ENCODE measurements at regions not wholly inside any gene's neighbourhood (a gene's known extent, or its start where the extent isn't known, plus 50 kb on each side); places are given as distances from the start of the nearest gene placed in this dataset.

GRCh38 chr1:219266524-219266923, 92.8 kb downstream of the LYPLAL1 start:
- H3K27me3 Mint-ChIP-seq (ENCODE audit: low read depth) = no peaks in the 10 kb centered on the region
- TF ChIP-seq CTCF (IDR thresholded peaks at IDR 0.05; ENCODE audit: unreplicated experiment) = no peak
- H3K4me1 Mint-ChIP-seq = peaks cover 8% of the 10 kb centered on the region
- H3K36me3 Mint-ChIP-seq = peaks cover 2% of the 10 kb centered on the region
- peaks cover 12% of the 10 kb centered on the region for H3K9me3 Mint-ChIP-seq
- no peak overlapping the region for H3K27ac Mint-ChIP-seq
- H3K4me3 Mint-ChIP-seq = no peak overlapping the region
- no peak for DNase-seq (ENCODE audit: low spot score in 2 of 2, unreplicated experiment in 2 of 2)

GRCh38 chr1:219265026-219265515, 91.4 kb downstream of the LYPLAL1 start:
- Mint-ChIP-seq H3K27me3 (ENCODE audit: low read depth) (no peaks in the 10 kb centered on the region), H3K27ac (no peak overlapping the region), H3K4me3 (no peak overlapping the region), H3K9me3 (peaks cover 20% of the 10 kb centered on the region), H3K4me1 (peaks cover 3% of the 10 kb centered on the region), H3K36me3 (peaks cover 6% of the 10 kb centered on the region)
- no peak for TF ChIP-seq CTCF (IDR thresholded peaks at IDR 0.05; ENCODE audit: unreplicated experiment)
- no peak for DNase-seq (ENCODE audit: low spot score in 2 of 2, unreplicated experiment in 2 of 2)

GRCh38 chr1:219264561-219264960, 90.9 kb downstream of the LYPLAL1 start:
- Mint-ChIP-seq H3K27me3 (ENCODE audit: low read depth) (no peaks in the 10 kb centered on the region), H3K9me3 (peaks cover 24% of the 10 kb centered on the region), H3K27ac (no peak overlapping the region), H3K36me3 (peaks cover 6% of the 10 kb centered on the region), H3K4me3 (no peak overlapping the region), H3K4me1 (peaks cover 3% of the 10 kb centered on the region)
- no peak for DNase-seq (ENCODE audit: low spot score in 2 of 2, unreplicated experiment in 2 of 2)
- no peak for TF ChIP-seq CTCF (IDR thresholded peaks at IDR 0.05; ENCODE audit: unreplicated experiment)
